HS-5 (cell line): ENCODE measurements at regions not wholly inside any gene's neighbourhood (a gene's known extent, or its start where the extent isn't known, plus 50 kb on each side); places are given as distances from the start of the nearest gene placed in this dataset.
"Not testable (repeated sequence)": the region's sequence is repeated elsewhere in the genome, so short reads cannot be mapped to it uniquely, and the experiment has no call there.

Source experiments
- DNase-seq: peaks from one replicate; pipeline ENCODE4 v3.0.0-alpha.2; 2012; ENCODE audit warnings: low read depth

- no peak for DNase-seq
These were observed 395.8 kb downstream of the NPIPA8 start for GRCh38 chr16:17940584-17941364.

DNA sequence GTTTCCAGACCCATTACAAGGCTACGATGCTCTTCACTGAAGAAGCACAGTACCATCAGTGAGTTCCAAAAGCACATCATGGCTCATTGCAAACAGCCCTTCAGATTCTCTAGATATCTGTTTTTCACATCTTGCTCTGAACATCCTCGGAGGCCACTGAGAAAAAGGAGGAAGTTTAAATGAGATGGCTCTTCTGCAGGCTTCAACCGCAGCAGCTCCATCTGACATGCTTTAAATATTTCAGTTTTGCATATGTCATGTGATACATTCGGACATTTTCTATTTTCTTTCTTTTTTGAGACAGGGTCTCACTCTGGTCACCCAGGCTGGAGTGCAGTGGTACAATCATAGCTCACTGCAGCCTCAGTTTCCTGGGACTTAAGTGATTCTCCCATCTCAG, 396.8 kb downstream of the NPIPA8 start:
- no peak for DNase-seq

DNA sequence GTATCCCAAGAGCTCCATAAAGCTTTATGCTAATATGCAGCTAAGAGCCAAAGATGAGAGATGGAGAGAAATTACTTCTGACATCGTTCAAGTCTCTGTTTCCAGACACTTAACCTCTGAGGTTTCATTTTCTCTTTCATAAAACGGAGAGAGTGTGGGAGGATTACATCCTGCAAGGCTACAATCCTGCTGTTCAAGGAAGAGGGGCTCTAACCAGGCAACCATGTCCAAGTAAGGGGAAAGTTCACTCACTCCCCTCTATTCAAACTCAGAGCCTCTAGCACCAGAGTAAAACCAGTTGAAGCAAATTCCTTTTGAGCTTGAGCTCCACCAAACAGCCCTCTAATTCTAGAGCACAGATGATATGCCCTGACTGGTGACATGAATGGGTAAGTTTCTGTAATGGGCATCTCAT, 397.4 kb downstream of the NPIPA8 start:
- DNase-seq = no peak

DNA sequence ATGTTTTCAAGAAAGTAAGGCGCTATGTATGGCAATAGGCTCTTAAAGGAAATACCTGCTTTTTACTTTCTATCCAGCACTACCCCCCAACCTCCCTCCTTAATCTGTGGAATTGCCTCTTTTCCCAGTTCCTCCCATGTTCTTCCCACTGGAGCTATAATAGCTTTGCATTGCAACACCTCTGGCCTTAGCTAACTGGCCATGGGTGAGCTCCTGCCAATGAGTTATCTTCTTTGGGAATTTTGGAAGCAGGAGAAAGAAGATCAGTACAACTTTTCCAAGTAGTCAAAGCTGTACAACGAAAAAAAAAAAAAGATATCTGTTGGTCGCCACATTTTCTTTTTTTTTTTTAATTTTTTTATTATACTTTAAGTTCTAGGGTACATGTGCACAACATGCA, 398.0 kb downstream of the NPIPA8 start:
- no peak for DNase-seq

DNA sequence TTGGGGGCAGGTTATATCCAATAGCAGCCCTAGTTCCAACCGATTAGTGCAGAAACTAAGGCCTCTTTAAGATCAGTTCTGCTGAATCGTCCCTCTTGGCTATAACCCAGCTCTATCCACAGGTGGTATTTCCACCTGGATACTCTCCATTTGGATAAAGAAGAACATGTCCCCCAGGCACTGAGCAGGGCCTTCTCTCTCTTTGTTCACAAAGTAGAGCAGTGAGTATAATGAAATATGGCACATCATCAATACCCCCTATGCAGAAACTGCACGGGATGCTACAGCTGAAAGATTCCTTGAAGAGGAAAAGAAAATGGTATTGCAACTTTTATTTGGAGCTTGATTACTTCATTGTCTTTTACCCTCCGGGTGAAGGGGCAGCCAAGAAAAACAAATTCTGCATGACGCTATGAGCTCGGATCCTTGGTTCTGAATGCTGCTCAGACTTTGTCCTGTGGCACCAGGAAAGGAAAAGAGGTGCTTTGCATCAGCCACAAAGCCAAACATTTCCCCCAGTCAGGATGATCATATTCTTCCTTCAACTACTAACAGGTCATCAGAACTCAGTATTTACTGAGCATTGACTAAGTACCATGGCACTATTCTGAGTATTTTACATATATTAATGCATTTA, 399.7 kb downstream of the NPIPA8 start:
- DNase-seq = no peak

DNA sequence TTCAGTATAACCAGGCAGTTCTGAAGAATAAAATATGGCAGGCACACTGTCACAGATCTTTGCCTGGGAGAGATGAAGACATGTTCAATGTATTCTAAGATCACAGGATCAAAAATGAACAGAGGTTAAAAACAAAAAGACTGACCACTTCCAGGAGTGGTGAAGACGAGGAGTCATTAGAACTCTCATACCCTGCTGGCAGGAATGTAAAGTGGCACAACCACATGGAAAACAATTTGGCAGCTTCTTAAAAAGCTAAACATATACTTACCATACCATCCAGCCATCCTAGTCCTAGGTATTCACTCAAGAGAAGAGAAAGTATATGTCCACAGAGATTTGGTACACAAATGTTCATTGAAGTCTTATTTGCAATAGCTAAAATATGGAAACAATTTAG, 406.3 kb downstream of the NPIPA8 start:
- no peak for DNase-seq

GRCh38 chr16:17926866-17927399, 409.6 kb downstream of the NPIPA8 start:
- DNase-seq = no peak

DNA sequence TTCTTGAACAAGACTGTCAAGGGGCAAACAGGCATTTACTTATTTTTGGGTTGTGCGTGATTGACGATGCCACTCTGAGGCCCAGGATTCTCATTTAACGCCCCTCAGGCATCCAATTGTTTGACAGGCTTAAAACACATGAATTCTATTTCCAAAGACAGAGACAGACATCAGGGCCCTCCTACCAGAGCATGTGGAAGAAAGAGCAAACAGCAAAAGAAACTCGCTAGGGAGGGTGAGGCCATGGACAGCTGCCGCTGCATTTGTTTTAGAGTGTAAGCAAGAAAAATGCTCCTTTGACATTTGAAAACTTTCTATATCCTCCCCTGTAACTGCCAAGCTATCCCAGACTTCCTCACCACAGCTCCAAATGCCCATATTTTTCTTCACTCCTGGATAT, 410.1 kb downstream of the NPIPA8 start:
- no peak for DNase-seq

- DNase-seq = no peak
These were observed 410.8 kb downstream of the NPIPA8 start for GRCh38 chr16:17925761-17926160.

- no peak for DNase-seq
These were observed 415.1 kb downstream of the NPIPA8 start for GRCh38 chr16:17921357-17921978.

GRCh38 chr16:17917316-17918019, 419.1 kb downstream of the NPIPA8 start:
- DNase-seq = no peak

DNA sequence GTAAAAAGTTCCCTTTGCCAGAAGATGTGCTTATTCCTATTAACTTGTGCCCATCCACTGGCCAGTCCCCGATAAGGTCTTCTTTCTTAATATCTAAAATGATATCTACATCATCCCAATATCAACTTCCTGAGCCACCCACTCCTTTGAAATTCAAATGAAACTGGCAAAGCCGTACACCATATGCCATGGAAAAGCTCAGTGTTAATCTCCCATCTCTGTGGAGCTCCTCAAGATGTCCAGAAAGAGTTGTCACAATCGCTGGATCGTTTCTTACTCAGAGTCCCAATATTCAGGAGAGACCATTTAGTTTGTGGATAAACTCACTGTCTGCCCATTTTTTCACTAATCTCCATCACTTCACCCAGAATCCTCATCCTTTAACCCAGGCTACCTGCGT, 420.7 kb downstream of the NPIPA8 start:
- no peak for DNase-seq

- DNase-seq = no peak
These were observed 422.4 kb downstream of the NPIPA8 start for GRCh38 chr16:17914168-17914567.

GRCh38 chr16:17911578-17911977, 425.0 kb downstream of the NPIPA8 start:
- not testable (repeated sequence) for DNase-seq

- DNase-seq = not testable (repeated sequence)
These were observed 429.9 kb downstream of the NPIPA8 start for GRCh38 chr16:17906626-17907025.

DNA sequence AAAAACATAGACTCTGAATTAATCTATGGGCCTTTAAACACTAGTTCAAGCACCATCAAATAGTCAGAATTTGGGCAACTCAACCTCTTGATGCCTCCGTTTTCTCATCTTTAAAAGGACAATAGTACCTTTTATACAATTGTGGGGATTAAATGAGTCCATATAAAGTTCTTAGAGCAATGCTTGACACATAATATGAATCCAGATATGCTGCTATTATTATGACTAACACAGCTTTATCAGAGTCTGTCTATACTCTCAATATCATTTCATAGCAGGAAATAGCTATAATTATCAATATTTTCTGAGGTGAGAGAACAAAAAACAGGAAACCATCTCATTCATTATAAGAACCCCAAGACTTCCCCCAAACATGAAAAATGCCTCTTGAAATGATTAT, 430.5 kb upstream of the XYLT1 start:
- DNase-seq = no peak

- DNase-seq = no peak
These were observed 428.4 kb upstream of the XYLT1 start for GRCh38 chr16:17899141-17899540.

DNA sequence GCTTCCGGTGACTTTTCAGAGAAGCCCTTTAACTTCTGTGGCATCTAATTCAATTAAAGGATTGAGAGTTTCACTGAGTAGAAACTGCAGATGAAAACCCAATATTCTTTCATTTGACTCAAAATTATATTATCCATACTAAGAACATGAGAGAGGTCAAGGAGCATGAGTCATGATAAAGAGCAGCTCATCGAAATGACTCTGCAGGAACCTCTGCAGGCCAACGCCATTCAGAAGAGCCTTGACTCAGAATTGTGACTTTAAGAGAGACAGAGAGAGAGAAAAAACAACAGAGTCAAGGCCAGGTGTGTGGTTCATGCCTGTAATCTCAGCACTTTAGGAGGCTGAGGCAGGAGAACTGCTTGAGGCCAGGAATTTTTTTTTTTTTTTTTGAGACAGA, 417.2 kb upstream of the XYLT1 start:
- DNase-seq = no peak

GRCh38 chr16:17885659-17886207, 415.0 kb upstream of the XYLT1 start:
- DNase-seq = no peak

DNA sequence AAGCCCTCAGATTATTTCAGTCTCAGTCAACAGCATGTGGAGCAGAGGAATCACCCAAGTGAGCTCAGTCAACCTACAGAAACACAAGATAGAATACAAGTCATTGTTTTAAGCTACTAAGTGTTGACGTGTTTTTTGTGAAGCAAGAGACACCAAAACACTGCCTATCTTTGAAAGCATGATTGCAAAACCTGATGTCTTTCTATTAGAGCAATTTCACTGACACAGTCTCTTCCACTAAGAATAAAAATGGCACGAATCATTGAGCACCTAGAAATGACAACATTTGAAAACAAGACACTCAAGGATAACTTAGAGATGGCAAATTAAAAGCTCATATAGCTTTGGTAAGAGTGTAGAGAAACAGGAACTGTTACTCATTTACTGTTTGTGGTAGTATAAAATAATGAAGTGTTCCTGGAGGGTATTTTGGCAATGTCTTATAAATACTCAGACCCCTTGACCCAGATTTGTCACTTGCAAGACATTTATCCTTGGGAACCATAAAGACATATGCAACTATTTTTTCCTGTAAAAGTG, 407.1 kb upstream of the XYLT1 start:
- DNase-seq = no peak

- no peak for DNase-seq
These were observed 396.2 kb upstream of the XYLT1 start for GRCh38 chr16:17866996-17867395.

DNA sequence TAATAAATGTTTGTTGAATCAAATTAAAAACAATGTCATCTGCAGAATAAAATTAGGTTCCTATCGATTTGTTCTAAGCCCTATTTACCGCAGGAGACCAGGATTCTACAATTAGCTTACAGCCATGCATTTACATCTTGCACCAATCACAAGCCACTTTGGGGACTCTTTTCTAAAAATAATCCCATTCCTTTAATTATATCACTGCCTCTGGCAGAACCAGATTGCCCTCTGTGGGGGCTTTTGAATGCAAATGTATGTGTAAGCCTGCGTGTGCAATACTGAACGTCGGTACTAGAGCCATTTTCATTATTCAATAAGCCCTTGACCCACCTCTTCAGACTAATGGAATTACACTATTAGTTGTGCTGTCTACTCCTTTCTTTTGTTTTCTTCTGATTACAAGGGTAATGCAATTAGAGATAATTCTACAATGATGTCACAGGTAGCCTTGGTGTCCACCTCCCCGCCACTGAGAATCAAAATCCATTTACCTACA, 391.3 kb upstream of the XYLT1 start:
- no peak for DNase-seq
